ENCODE measurements at regions not wholly inside any gene's neighbourhood (a gene's known extent, or its start where the extent isn't known, plus 50 kb on each side); places are given as distances from the start of the nearest gene placed in this dataset.

DNA sequence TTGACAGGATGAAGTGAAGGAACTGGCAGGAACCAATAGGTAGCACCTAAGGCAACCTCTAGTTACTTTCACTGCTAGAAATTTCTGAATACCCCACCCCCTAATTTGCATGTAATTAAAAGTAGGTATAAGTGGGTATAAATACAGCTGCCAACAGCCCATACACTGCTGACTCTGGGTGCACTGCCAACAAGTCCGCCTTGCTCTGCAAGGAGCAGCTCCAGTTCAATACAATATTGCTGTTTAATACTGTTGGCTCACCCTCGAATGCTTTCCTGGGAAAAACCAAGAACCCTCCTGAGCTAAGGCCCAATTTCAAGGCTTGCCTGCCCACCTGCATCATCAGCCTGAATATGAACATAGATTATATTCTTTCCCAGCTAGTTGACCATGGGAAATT lies 981.9 kb downstream of the ADGRL2 start:
- no peak for TF ChIP-seq POLR2A (IDR thresholded peaks at IDR 0.05)
- TF ChIP-seq, protein P1, sequence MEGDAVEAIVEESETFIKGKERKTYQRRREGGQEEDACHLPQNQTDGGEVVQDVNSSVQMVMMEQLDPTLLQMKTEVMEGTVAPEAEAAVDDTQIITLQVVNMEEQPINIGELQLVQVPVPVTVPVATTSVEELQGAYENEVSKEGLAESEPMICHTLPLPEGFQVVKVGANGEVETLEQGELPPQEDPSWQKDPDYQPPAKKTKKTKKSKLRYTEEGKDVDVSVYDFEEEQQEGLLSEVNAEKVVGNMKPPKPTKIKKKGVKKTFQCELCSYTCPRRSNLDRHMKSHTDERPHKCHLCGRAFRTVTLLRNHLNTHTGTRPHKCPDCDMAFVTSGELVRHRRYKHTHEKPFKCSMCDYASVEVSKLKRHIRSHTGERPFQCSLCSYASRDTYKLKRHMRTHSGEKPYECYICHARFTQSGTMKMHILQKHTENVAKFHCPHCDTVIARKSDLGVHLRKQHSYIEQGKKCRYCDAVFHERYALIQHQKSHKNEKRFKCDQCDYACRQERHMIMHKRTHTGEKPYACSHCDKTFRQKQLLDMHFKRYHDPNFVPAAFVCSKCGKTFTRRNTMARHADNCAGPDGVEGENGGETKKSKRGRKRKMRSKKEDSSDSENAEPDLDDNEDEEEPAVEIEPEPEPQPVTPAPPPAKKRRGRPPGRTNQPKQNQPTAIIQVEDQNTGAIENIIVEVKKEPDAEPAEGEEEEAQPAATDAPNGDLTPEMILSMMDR (IDR thresholded peaks at IDR 0.05 in 4 of 5, conservative IDR thresholded peaks at IDR 0.05 in 1 of 5): no peak

All from gastrocnemius medialis (tissue), 4 donors.